D721Med (cell line): ENCODE measurements at regions not wholly inside any gene's neighbourhood (a gene's known extent, or its start where the extent isn't known, plus 50 kb on each side); places are given as distances from the start of the nearest gene placed in this dataset.

Experiments used
- DNase-seq: peaks from one replicate; pipeline ENCODE4 v3.0.0; 2011; ENCODE audit warnings: low spot score; ENCODE audit not compliant: insufficient read length
- FAIRE-seq: peaks from 2 replicates; lab custom pipeline; 2011; peaks lifted over from hg19 to GRCh38; lab: Jason Lieb, UNC
- TF ChIP-seq, protein P1 (sequence below): IDR thresholded peaks from 2 replicates; pipeline ENCODE4 v1.5.1; 2012; ENCODE audit warnings: mild to moderate bottlenecking, control low read depth; ENCODE audit not compliant: insufficient read depth; ENCODE audit errors: missing control alignments

GRCh38 chr15:66832664-66833063 lies 130.6 kb downstream of the SMAD6 start:
- TF ChIP-seq, protein P1, sequence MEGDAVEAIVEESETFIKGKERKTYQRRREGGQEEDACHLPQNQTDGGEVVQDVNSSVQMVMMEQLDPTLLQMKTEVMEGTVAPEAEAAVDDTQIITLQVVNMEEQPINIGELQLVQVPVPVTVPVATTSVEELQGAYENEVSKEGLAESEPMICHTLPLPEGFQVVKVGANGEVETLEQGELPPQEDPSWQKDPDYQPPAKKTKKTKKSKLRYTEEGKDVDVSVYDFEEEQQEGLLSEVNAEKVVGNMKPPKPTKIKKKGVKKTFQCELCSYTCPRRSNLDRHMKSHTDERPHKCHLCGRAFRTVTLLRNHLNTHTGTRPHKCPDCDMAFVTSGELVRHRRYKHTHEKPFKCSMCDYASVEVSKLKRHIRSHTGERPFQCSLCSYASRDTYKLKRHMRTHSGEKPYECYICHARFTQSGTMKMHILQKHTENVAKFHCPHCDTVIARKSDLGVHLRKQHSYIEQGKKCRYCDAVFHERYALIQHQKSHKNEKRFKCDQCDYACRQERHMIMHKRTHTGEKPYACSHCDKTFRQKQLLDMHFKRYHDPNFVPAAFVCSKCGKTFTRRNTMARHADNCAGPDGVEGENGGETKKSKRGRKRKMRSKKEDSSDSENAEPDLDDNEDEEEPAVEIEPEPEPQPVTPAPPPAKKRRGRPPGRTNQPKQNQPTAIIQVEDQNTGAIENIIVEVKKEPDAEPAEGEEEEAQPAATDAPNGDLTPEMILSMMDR, result no peak
- DNase-seq (no peak), FAIRE-seq (no peak)

GRCh38 chr15:66833371-66833770 lies 131.3 kb downstream of the SMAD6 start:
- DNase-seq (no peak), FAIRE-seq (no peak)
- TF ChIP-seq, protein P1, result no peak

DNA sequence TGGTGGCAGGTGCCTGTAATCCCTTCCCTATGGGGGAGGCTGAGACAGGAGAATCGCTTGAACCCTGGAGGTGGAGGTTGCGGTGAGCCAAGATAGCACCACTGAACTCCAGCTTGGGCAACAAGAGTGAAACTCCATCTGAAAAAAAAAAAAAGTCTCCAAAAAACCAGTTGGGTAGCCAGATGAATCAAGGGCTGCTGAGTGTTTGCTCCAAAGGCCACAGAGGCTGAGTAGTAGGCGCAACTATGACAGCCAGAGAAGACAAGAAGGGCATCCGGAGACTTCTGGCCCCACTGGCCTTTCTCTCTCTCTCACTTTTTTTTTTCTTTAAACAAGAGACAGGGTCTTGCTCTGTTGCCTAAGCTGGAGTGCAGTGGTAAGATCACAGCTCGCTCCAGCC lies 131.8 kb downstream of the SMAD6 start:
- TF ChIP-seq, protein P1, result no peak
- DNase-seq (no peak), FAIRE-seq (no peak)

GRCh38 chr15:66834881-66835878 lies 133.1 kb downstream of the SMAD6 start:
- TF ChIP-seq, protein P1, result no peak
- DNase-seq, result no peak
- no peak for FAIRE-seq

DNA sequence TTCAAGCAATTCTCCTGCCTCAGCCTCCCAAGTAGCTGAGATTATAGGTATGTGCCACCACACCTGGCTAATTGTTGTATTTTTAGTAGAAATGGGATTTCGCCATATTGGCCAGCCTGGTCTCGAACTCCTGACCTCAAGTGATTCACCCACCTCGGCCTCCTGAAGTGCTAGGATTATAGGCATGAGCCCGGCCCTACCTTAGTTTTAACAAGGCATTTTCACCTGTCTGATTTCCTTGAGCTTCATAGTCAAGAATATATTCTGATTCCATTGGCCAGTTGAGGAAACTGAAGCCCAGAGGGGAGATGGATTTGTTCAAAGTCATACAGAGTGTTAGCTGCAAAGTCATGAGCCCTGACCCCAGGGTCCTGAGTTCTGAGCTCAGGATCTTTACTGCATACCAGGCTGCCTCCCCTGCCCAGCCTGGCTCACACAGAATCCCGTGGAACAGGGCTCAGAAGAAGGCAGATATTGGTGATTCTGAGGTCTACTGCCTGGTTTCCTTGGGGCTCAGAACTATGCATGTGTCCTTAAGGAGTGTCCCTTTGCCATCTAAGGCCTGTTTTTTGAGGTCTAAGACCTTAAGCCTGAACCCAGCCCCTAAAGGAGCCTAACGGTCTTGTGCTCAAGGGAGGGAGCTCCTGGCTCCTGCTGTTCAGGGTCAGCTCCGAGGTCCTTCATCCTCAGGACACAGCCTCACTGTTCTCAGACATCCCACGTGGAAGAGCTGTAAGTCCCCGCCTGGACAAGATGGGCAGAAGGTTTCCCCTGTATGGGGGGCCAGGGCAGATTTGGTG lies 134.4 kb downstream of the SMAD6 start:
- DNase-seq, result no peak
- no peak for FAIRE-seq

GRCh38 chr15:66838202-66838601 lies 136.2 kb downstream of the SMAD6 start:
- DNase-seq, result no peak
- FAIRE-seq, result no peak
- TF ChIP-seq, protein P1, result no peak

More for the DNA sequence above, 134.4 kb downstream of the SMAD6 start:
- TF ChIP-seq, protein P1, result no peak
